Prostate gland (tissue), 2 donors: ENCODE measurements at regions not wholly inside any gene's neighbourhood (a gene's known extent, or its start where the extent isn't known, plus 50 kb on each side); places are given as distances from the start of the nearest gene placed in this dataset.
A peak's percentile ranks its signal among the peaks of the same experiment; 100 is the strongest.

Experiments
- CTCF ChIP-seq, 4 experiments: fragments of 200-600 bp in 2 of 4; fragments of 450-650 bp in 2 of 4; sonication (generic) in 2 of 4; IDR thresholded peaks; 1 replicate in 3 of 4; 2 replicates in 1 of 4; pipeline ENCODE4 v1.5.1; 2016 to 2019; ENCODE audit warnings: antibody characterized with exemption in 4 of 4, mild to moderate bottlenecking in 2 of 4, moderate library complexity in 2 of 4
- POLR2A ChIP-seq: fragments of 450-650 bp; IDR thresholded peaks from one replicate; pipeline ENCODE4 v1.6.1; 2016; ENCODE audit warnings: antibody characterized with exemption, mild to moderate bottlenecking
- POLR2AphosphoS5 ChIP-seq: sonication (generic); formaldehyde crosslinking; IDR thresholded peaks from one replicate; pipeline ENCODE4 v1.6.1; 2017; ENCODE audit warnings: antibody characterized with exemption

- peak in 1 of 4 experiments; percentile 40 for TF ChIP-seq CTCF (IDR thresholded peaks at IDR 0.05)
- no peak for TF ChIP-seq POLR2A
- TF ChIP-seq POLR2AphosphoS5: no peak
Observed at GRCh38 chr1:38489844-38490270, 369.7 kb downstream of the RRAGC start.
